Lung (tissue), 11 donors: ENCODE measurements at regions not wholly inside any gene's neighbourhood (a gene's known extent, or its start where the extent isn't known, plus 50 kb on each side); places are given as distances from the start of the nearest gene placed in this dataset.

Source experiments
- ATAC-seq: fragments of 200-7000 bp; cut with Tn5 transposase; one replicate; pipeline ENCODE4 v1.9.1; 2020; ENCODE audit warnings: moderate number of reproducible peaks; ENCODE audit not compliant: insufficient read depth, low FRiP score
- DNase-seq, 3 donors: peaks; one replicate each; pipeline ENCODE4 v3.0.0-alpha.2; 2013 to 2017
- H3K27ac ChIP-seq, 2 donors: one replicate each; pipeline ENCODE4 v1.5.1; 2013; ENCODE audit warnings: mild to moderate bottlenecking in 2 of 2, moderate library complexity in 2 of 2, control low read depth in 1 of 2, inconsistent platforms in 1 of 2, low read depth in 1 of 2, low read length in 1 of 2
- H3K27me3 ChIP-seq, 3 donors: one replicate each; pipeline ENCODE4 v1.5.1; 2013; ENCODE audit warnings: low read length in 2 of 3; ENCODE audit not compliant: control insufficient read depth in 3 of 3, insufficient read depth in 3 of 3
- H3K36me3 ChIP-seq, 4 donors: one replicate each; pipeline ENCODE4 v1.5.1; 2013; ENCODE audit warnings: low read length in 4 of 4, mild to moderate bottlenecking in 1 of 4, moderate library complexity in 1 of 4; ENCODE audit not compliant: control insufficient read depth in 4 of 4, insufficient read depth in 4 of 4
- H3K4me1 ChIP-seq, 5 donors: one replicate each; pipeline ENCODE4 v1.5.1; 2013; ENCODE audit warnings: low read length in 5 of 5, mild to moderate bottlenecking in 2 of 5, moderate library complexity in 1 of 5; ENCODE audit not compliant: control insufficient read depth in 5 of 5, insufficient read depth in 5 of 5
- H3K4me3 ChIP-seq: one replicate; pipeline ENCODE4 v1.5.1; 2013; ENCODE audit warnings: mild to moderate bottlenecking, control low read depth, moderate library complexity
- H3K9ac ChIP-seq, 2 donors: one replicate each; pipeline ENCODE4 v1.5.1; 2013; ENCODE audit warnings: low read length in 2 of 2, control low read depth in 1 of 2; ENCODE audit not compliant: insufficient read depth in 1 of 2
- H3K9me3 ChIP-seq, 4 donors: one replicate each; pipeline ENCODE4 v1.5.1; 2013; ENCODE audit warnings: low read length in 3 of 4, mild to moderate bottlenecking in 1 of 4, moderate library complexity in 1 of 4; ENCODE audit not compliant: control insufficient read depth in 4 of 4, insufficient read depth in 3 of 4
- WGBS, 2 donors: extraction: QIAGEN DNeasy Blood & Tissue Kit; methylation state at CpG; one replicate each; pipeline ENCODE4 v1.1.7; 2013; 5-methylcytosine and 5-hydroxymethylcytosine counted together
- TF ChIP-seq, protein P1 (sequence below): IDR thresholded peaks from 2 replicates; pipeline ENCODE4 v1.5.1; 2012; ENCODE audit warnings: mild to moderate bottlenecking; ENCODE audit errors: control extremely low read depth, extremely low read depth
- donor health status: control.
- donor health status: control.
- donor health status: Bipolar disorder and iron deficiency.
- donor health status: healthy.
- donor health status: DM: yes; HTN: yes; CAD: no.

DNA sequence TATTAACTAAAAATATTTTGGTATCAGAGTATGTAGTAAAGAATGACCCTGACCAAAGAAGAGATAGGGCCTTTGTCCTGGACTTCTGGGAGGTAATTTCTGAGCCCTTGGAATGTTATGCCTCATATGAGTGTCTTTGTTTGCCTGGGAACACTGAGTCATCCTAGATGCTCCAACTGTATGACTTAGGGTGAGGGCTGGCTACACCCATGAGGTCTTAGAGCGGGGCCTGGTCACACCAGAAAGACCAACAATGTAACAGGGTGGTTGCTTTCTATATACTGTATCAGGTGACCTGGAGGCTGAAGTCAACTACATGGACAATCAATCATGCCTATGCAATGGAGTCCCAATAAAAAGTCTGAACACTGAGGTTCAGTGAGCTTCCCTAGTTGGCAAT, 253.1 kb downstream of the MBD2 start:
- no peaks in the 10 kb centered on the region for H3K27me3 ChIP-seq
- no peak for DNase-seq
- H3K4me1 ChIP-seq = no peaks in the 10 kb centered on the region
- H3K9me3 ChIP-seq = peaks cover 0 to 7% (median 2%) of the 10 kb centered on the region in 4 donors
- WGBS, 2 donors = 77% methylated on average over 1 of the region's 1 CpG
- no peak for ATAC-seq
- H3K27ac ChIP-seq = no peak overlapping the region
- TF ChIP-seq, protein P1, sequence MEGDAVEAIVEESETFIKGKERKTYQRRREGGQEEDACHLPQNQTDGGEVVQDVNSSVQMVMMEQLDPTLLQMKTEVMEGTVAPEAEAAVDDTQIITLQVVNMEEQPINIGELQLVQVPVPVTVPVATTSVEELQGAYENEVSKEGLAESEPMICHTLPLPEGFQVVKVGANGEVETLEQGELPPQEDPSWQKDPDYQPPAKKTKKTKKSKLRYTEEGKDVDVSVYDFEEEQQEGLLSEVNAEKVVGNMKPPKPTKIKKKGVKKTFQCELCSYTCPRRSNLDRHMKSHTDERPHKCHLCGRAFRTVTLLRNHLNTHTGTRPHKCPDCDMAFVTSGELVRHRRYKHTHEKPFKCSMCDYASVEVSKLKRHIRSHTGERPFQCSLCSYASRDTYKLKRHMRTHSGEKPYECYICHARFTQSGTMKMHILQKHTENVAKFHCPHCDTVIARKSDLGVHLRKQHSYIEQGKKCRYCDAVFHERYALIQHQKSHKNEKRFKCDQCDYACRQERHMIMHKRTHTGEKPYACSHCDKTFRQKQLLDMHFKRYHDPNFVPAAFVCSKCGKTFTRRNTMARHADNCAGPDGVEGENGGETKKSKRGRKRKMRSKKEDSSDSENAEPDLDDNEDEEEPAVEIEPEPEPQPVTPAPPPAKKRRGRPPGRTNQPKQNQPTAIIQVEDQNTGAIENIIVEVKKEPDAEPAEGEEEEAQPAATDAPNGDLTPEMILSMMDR = no peak
- H3K36me3 ChIP-seq = no peaks in the 10 kb centered on the region
- no peak overlapping the region for H3K4me3 ChIP-seq
- H3K9ac ChIP-seq = no peak overlapping the region

DNA sequence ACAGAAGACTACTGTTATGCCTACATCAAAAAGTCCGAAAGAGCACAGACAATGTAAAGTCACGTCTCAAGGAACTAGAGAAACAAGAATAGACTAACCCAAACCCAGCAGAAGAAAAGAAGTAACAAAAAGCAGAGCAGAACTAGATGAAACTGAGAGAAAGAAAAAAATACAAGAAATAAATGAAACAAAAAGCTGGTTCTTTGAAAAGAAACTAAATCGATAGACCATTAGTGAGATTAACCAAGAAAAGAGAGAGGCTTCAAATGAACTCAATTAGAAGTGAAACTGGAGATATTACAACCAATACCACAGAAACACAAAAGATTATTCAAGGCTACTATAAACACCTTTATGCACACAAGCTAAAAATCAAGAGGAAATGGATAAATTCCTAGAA, 271.8 kb downstream of the MBD2 start:
- Histone ChIP-seq H3K4me3 (no peak overlapping the region), H3K36me3 (no peaks in the 10 kb centered on the region), H3K27ac (no peak overlapping the region), H3K4me1 (no peaks in the 10 kb centered on the region), H3K9me3 (no peaks in the 10 kb centered on the region), H3K9ac (no peak overlapping the region), H3K27me3 (no peaks in the 10 kb centered on the region)
- ATAC-seq (no peak), DNase-seq (no peak)
- TF ChIP-seq, protein P1 = no peak
- WGBS, 2 donors = 88 to 91% methylated on average over 3 of the region's 3 CpGs

DNA sequence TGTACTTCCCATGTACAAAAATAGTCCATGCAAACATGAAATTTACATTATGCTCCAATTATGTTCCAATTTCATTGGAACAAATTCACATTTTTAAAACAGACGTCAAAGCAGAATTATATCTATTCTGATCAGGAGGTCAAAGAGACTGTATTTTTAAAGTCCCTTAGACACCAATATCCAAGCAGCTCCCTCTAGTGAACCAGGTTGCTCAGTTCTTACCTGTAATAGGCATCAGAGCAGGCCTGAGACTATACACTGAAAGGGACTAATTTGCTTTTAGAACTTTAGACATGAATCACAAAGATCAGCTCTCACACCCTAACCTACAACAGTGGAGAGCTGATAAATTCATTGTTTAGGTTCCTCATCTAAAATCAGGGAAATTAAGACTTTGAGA, 273.9 kb downstream of the MBD2 start:
- no peak overlapping the region for H3K9ac ChIP-seq
- TF ChIP-seq, protein P1 = no peak
- H3K27ac ChIP-seq = no peak overlapping the region
- WGBS, 2 donors = 75 to 83% methylated on average over 1 of the region's 1 CpG
- H3K9me3 ChIP-seq = no peaks in the 10 kb centered on the region
- H3K27me3 ChIP-seq = no peaks in the 10 kb centered on the region
- no peaks in the 10 kb centered on the region for H3K36me3 ChIP-seq
- ATAC-seq (no peak), DNase-seq (no peak)
- H3K4me3 ChIP-seq = no peak overlapping the region
- H3K4me1 ChIP-seq = no peaks in the 10 kb centered on the region

DNA sequence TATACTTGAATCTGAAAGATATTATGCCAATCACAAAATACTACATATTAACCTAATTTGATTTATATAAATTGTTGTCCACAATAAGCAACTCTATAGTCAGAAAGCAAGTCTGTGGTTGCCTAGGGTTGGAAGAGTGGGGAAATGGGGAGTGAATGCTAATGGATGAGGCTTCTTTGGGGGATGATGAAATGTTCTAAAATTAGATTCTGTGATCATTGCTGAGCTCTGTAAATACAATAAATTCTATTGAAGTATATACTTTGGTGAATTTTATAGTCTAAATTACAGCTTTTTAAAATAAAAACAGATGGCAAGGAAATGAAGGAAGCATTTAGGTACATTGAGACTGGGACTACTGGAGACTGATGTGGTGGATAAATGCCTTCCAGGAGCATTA, 275.5 kb downstream of the MBD2 start:
- Histone ChIP-seq H3K9ac (no peak overlapping the region), H3K4me3 (no peak overlapping the region), H3K4me1 (no peaks in the 10 kb centered on the region), H3K9me3 (peaks cover 0 to 7% (median 3%) of the 10 kb centered on the region in 4 donors), H3K36me3 (no peaks in the 10 kb centered on the region), H3K27ac (no peak overlapping the region), H3K27me3 (no peaks in the 10 kb centered on the region)
- DNase-seq (no peak), ATAC-seq (no peak)
- TF ChIP-seq, protein P1 = no peak
